ENCODE measurements at regions not wholly inside any gene's neighbourhood (a gene's known extent, or its start where the extent isn't known, plus 50 kb on each side); places are given as distances from the start of the nearest gene placed in this dataset.
"Not testable (repeated sequence)": the region's sequence is repeated elsewhere in the genome, so short reads cannot be mapped to it uniquely, and the experiment has no call there.

GRCh38 chr22:48429446-48430020 lies 1398.1 kb downstream of the BRD1 start:
- no peak for DNase-seq

- DNase-seq = no peak
Observed at GRCh38 chr22:48428631-48429371, 1398.9 kb downstream of the BRD1 start.

DNA sequence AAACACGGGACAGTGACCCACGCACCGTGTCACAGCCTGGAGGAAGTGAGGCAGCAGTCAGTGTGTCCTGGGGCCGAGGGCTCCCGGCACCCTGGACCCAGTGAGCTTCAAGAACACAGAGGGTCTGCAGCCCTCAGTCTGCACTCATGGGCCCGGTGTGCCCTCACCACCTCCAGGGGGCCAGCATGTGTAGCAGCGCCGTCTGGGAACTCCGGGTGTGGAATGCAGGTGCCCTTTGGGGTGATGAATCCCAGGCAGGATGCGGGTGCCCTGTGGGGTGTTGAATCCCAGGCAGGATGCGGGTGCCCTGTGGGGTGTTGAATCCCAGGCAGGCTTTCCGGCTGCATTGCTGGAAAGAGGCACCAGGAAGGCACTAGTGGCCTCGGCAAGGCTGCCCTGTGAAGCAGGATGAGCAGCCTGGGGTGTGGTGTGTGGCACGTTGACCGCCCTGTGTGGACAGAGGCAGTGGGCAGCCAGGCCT lies 1399.9 kb downstream of the BRD1 start:
- no peak for DNase-seq

GRCh38 chr22:48426466-48427380 lies 1401.0 kb downstream of the BRD1 start:
- DNase-seq = no peak

DNA sequence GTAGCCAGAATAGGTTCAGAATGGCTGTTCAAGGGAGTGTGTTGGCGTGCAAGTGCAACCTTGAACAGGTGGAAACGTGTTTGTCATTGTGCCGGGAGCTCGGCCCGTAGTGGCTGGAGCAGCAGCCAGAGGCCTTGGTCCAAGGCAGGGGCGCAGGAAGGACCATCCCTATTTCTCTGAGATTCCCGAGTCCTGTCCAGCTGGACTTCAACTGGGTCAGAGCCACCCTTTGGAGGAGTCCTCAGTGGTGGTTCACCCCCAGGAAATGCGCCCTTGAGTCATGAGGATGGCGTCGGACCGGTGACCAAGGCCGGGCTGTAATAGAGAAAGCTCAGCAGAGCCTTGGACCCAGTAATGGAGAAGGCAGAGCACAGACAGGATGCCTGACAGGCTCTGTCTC lies 1402.0 kb downstream of the BRD1 start:
- no peak for DNase-seq

- DNase-seq = no peak
Observed at GRCh38 chr22:48425091-48425506, 1402.6 kb downstream of the BRD1 start.

DNA sequence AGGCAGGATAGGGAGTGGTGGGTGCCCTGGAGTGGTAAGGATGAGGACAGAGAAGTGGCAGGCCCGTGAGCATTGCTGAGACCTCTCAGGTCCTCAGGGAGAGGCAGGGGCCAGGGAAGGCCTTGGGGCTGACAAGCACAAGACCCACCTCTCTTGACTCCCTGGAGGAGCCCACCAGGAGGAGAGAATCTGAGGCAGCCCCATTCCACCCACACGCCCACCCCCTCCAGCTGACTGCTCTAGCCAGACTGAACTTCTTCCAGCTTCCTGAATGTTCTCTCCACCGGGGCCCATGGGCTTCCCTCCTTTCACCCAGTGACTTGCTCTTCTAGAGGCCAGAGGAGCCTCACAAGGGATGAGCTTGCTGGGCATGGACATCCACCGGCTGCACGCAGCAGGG lies 1403.0 kb downstream of the BRD1 start:
- no peak for DNase-seq

DNA sequence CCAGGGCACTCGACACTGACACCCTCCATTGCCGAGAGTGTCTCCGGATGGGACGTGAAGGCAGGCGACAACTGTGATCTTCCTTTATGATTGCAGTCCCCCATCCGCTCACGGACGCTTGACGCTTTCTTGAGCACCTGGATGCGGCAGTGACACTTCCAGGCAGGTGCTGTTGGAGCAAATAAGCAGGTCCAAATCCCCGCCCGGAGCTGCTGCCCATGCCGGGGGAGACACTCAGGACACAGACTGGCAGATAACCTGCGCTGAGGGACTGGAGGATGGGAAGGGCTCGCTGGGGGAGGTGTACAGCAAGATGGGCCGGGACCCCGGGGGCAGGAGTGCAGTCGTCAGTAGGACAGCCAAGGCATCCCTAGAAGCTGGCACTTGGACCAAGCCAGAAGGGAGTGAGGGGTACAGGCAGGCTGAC lies 1403.5 kb downstream of the BRD1 start:
- no peak for DNase-seq

DNA sequence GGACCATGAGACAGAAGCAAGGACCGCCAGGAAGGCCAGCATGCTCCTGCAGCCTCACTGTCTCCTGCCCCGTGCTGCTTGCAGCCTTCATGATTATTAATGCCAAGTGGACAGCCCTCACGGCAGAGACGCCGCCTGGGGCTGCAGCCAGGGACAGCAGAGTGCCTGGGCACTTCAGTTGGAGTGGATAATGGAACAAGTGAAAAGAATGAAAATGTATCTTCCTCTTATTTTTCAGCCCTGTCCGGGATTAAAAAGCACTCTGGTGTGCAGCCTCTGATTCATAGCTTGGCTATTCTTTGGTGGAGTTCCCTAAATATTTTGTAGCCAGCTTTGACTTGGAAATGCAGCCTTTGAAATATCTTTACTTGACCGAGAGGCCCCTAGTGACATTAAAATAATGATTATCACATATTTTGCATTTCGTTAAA lies 1404.2 kb downstream of the BRD1 start:
- no peak for DNase-seq

- no peak for DNase-seq
Observed at GRCh38 chr22:48422900-48423480, 1404.7 kb downstream of the BRD1 start.

DNA sequence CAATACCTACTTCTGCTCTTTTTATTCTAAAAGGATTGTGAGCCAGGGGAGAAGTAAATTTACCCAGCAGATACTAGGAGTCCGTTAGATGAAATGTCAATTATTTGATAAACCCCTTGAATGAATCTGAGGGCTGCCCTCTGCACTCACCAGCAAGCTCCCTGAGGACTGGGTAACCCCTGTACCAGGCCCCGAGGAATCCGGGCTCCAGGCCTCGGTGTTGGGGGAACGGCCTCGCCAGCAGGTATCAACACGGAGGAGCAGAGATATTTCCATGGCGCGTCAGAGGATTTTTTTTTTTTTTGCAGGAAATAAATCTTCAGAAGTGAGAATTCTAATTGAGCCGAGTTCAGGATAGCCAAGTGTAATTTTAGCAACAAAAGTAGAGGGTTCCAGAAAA lies 1408.8 kb downstream of the BRD1 start:
- no peak for DNase-seq

DNA sequence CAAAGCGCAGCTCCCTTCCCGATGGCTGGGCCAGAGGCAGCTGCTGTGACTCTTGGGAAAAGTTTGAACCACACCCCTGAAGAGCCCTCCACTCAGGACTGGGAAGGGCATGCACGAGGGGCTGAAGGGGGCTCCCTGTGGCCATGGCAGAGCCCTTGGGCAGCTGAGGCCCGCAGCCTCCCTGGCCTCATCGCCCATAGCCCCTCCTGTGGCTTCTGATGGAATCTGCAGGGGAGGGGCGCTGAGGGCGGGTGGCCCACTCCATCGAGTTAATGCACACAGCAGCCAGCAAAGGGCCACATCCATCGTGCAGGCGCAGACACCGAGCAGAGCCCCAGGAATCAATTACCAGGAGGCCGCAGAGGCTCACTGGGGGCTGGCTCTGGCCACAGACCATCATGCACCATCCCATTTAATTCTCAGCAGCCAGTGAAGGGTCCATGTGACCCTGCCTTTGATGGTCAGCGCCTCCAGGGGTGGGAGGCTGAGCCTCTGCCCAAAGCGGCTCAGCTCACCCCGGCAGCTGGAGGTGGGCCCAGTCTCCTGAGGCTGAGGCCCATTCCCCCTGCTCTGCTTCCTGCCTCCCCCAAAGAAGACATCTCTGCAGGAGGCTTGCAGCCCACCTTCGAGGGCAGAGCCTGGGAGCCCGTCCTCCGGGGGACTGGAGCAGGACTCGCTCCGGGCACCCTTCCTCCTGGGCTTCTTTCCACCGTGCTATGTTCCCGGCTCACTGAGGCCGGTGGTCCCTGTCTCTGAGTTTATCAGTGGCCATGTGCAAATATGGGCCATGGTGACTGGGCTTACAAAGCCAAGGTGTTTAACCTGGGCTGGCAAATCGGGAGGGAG lies 1410.2 kb downstream of the BRD1 start:
- DNase-seq = no peak

DNA sequence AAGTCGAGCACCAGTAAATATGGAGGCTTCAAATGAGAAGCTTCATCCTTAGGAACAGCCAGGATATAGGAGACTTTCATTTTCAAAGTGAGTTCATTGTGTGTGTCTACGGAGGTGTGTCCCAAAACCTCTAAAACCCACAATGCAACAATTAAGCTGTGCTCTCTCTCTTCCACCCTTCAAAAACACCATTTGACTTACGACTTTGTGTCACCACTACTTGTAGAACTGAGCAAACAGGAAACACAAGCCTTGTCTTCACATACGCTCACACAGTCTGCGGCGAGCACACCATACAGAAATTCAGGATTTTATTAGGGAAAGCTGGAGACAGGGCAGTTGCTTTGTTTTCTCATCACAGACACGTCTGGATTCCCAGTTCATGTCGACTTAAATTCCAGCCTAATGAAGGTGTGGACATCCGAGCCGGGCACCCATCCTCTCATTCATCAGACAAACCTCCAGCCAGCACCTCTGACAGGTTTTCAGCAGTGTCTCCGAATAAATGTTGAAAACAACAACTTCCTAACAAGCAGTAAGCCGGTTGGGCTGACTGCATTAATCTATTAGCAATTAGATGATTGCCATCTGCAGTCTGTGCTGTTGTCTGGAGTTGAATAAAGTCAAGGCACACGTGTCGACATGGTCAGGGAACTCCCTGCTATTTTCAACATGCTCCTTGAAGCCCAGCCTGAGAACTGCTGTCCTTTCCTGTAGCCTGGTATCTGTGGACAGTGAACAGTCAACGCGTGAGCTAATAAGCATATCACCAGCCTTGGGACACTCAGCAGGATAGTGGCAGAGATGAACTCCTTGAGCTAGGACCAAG lies 1411.1 kb downstream of the BRD1 start:
- DNase-seq = no peak

DNA sequence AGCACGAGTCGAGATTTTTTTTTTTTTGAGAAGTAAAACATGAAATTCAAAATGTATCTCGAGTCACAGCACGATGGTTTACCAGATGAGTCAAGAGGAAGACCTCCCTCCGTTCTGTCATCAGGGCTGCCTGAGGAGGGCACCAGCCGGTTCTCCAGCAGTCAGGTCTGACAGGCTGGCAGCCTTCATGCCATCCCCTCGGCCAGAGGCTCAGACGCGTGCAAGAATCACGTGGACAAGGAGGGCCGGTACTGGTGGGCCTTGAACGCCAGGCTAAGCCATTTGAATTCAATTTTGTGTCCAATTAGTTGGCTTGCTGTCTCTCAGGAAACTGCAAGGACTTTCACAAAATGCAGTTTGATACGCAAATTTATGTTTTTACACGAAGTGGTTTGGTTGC lies 1412.2 kb downstream of the BRD1 start:
- DNase-seq = no peak

GRCh38 chr22:48414651-48415050 lies 1413.0 kb downstream of the BRD1 start:
- no peak for DNase-seq

DNA sequence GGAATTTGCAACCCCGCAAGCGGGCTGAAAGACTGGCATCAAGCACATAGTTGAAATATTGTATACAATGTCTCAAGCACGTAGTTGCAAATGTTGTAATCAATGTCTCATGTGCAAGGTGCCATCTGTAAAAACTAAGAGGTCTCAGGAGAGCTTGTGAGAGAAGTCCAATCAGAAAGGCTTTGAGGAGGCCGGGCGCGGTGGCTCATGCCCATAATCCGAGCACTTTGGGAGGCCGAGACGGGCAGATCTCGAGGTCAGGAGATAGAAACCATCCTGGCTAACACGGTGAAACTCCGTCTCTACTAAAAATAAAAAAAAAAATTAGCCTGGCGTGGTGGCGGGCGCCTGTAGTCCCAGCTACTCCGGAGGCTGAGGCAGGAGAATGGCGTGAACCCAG lies 1414.7 kb downstream of the BRD1 start:
- not testable (repeated sequence) for DNase-seq

GRCh38 chr22:48410536-48410935 lies 1417.1 kb downstream of the BRD1 start:
- DNase-seq = no peak

DNA sequence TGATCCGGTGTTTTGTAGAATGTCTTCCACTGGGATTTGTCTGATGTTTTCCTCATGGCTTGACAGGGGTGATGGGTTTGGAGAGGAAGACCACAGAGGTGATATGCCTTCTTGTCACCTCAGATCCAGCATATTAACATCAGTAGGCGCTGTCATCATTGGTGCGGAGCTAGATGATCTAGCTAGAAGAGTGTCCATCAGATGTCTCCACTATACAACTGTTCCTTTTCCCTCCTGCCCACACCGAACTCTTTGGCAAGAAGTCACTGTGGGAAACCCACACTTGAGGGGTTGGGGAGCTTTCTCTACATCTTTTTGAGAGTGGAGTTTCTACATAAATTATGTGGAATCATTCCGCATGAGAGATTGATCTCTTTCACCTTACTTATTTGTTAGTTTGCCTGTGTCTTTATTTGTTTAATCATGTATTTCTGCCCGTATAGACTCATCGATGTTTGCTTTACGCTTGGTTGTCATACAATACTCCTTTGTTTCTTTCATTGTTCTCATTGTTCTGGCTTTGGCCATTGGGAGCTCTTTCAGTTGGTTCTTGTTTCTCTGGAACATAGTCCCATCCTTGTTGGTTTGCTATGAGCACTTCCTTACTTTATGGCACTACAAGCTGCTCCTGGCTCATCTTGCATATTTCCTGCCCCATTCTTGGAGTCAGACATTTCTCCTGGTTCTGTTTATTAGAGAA lies 1420.3 kb downstream of the BRD1 start:
- DNase-seq = no peak

DNA sequence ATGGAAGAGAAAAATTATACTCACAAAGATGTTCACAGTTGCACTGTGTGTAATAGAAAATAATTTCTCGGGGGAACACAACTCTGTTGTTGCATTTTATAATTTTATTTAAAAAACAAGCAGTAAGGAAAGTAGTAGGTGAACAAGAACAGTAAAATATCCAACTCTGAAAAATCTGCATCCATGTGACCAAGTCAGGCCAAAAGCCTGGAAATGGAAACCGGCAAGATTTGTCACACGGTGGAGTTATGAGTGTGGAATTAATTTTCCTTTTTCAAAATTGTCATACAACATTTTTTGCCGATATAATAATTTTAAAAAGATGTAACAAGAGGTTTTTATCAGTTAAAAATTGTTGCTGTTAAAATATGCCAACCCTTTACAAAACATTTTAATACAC lies 1421.5 kb downstream of the BRD1 start:
- no peak for DNase-seq

DNA sequence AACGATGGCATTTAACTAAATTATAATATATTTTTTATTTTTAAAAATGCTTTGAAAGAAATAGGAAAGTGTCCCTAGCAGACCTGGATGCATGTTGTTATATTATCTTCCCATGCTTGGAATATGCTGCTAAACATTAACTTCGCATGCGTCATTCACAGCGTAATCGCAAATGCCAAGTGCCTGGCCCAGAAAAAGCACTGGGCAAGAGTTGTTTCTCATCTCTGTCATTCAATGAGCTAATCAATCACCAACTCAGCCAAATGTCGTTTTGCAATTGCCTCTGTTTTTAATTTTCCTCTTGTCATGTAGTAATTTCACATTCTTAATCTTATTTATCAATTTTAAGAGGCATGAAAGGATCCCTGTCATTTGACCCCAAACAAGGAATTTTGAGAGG lies 1421.9 kb downstream of the BRD1 start:
- no peak for DNase-seq
